Stimulated activated CD4-positive, alpha-beta T cell treated with anti-CD3 and anti-CD28 coated beads, TNF-alpha, amount 100 ng/mL, for 4 hours (primary cell): ENCODE measurements at regions not wholly inside any gene's neighbourhood (a gene's known extent, or its start where the extent isn't known, plus 50 kb on each side); places are given as distances from the start of the nearest gene placed in this dataset.

Experiments used
- DNase-seq, 3 experiments: peaks; one replicate each; pipeline ENCODE4 v3.0.0-alpha.2; 2020; ENCODE audit warnings: low read depth in 3 of 3

DNA sequence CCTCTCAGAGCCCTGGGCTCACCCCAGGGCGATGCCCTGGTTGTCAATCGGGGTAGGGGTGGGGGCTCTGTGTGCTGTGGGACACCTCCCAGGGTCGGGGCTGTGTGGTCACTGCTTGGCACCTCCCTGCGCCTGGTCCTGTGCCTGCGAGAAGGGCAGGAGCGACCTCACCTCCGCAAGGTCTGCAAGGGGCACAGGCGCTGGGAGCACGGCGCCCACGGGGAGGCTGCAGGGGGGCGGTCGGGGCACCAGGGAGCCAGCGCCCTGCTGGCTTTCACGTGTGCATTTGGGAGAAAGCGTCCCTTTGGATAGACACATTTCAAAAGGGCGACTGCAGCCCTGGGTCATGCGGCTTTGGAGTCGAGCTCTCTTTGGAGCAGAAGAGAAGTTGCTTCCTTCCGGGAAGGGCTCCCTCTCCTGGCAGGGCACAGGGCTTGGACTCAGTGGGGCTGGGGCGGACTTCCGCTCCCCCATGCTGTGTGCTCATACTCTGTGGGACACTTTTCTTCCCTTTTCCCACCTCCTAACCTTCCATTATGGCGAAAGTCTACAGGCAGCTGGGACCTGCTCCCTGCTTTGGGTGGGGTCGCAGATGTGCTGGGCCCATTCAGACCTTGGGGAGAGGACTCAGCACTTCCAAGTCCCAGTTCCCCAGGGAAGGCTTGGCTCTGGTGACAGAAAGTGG lies 52.9 kb upstream of the SLC28A3 start:
- no peak for DNase-seq

GRCh38 chr9:84394036-84394435 lies 53.5 kb upstream of the SLC28A3 start:
- no peak for DNase-seq

- DNase-seq: peak; percentile 10 to 39 (median 23)
Observed at GRCh38 chr9:84397151-84397728, 56.7 kb upstream of the SLC28A3 start.

DNA sequence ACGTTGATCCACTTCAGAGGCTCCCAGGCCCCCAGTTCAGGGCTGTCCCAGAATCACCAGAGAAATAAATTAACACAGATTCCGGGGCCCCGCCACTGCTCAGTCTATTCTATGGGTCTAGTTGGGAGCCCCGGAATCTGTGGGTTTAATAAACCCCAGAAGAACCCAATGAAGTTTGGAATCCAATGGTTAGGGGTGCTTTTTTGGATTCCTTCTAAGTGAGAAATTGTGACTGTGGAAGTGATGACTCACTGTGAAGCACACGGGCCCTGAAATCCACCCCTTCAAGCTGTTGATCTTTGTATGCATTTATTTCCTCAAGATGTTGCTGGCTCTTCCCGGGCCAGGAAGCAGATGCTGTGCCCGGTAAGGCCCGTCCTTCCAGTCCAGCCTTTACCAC lies 57.3 kb upstream of the SLC28A3 start:
- no peak for DNase-seq

DNA sequence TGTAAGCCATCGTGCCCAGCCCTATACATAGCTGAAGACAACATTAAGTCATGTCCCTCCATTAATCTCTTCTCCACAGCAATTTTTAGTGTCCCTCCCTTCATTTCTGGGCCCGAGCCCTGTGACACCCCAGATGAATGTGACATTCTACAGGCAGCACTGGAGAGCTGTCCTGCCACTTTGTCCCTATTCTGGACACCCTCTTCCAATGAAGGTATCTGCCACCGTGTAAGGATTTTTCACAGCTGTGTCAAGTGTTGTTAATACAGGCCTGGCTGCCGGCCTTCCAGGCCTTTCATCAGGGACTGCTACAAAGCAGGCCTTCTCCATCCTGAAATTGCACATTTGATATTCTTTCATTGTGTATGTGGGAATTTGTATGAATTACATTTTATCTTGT lies 62.0 kb upstream of the SLC28A3 start:
- no peak for DNase-seq

DNA sequence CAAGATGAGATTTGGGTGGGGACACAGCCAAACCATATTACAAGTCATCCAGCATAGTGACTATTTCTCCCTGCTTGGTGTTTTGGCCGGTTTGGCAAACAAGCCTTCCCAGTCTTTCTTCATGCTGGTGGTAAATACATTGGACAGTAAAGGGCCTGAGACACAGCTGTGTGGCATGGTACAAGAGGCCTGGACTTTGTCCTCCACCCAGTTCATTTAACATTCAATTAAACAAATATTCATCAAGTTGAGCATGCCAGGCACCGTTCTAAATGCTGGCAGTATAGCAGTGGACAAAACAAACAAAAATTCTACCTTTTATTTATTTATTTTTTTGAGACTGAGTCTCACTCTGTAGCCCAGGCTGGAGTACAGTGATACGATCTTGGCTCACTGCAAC lies 62.7 kb upstream of the SLC28A3 start:
- DNase-seq: no peak

GRCh38 chr9:84404095-84404686 lies 63.6 kb upstream of the SLC28A3 start:
- DNase-seq: no peak

- DNase-seq: no peak
Observed at GRCh38 chr9:84405667-84406066, 65.1 kb upstream of the SLC28A3 start.

DNA sequence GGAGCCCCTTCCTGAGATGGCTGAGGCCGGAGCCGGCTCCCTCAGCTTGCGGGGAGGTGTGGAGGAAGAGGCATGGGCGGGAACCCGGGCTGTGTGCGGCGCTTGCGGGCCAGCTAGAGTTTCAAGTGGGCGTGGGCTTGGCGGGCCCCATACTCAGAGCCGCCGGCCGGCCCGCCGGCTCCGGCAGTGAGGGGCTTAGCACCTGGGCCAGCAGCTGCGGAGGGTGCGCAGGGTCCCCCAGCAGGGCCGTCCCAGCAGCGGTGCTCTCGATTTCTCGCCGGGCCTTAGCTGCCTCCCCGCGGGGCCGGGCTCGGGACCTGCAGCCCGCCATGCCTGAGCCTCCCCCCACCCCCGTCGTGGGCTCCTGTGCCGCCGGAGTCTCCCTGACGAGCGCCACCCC lies 67.9 kb upstream of the SLC28A3 start:
- DNase-seq: no peak

DNA sequence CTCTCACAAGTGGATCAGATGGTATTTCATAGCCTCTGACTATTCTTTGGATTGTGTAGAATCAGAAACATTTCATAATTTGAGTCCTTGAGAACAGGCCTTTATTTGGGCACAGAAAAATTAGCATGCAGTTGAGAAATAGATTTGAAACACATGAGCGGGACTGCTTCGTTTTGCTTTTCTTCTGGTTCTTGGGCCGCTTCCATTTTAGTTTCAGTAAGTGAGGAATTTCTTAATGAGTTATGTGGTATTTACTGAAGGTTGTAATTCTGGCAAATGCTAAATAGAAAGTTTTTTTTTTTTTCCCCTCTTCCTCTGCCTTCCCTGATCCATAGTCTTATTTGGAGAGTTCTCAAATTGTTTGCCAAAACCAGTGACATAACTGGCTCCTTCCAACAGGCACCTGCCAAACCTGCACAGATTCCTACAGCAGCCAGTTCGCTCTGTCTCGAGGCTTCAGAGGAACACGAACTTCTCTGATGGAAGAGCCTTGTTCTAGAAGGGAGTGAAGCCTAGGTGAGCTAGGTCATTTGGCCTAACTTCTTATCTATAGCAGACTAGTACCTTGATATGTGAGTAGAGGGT lies 71.2 kb upstream of the SLC28A3 start:
- DNase-seq: no peak

- no peak for DNase-seq
Observed at GRCh38 chr9:84412654-84413053, 72.1 kb upstream of the SLC28A3 start.

DNA sequence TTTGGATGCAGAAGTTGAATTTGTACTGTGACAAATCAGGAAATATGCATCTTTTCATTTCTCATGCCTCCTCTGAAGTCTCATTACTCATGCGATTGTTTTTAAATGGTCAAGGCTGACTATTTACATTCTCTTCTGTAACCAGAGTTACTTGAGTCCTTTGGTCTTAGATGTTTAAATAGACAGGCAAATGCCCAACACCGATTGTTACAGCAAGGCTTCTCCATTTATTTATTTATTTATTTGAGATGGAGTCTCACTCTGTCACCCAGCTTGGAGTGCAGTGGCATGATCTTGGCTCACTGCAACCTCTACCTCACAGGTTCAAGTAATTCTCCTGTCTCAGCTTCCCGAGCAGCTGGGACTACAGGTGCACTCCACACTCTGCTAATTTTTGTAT lies 72.7 kb upstream of the SLC28A3 start:
- DNase-seq: no peak

- DNase-seq: no peak
Observed at GRCh38 chr9:84419031-84419602, 78.6 kb upstream of the SLC28A3 start.

- DNase-seq: no peak
Observed at GRCh38 chr9:84424931-84425330, 84.4 kb upstream of the SLC28A3 start.

- DNase-seq: no peak
Observed at GRCh38 chr9:84432746-84433145, 92.2 kb upstream of the SLC28A3 start.

DNA sequence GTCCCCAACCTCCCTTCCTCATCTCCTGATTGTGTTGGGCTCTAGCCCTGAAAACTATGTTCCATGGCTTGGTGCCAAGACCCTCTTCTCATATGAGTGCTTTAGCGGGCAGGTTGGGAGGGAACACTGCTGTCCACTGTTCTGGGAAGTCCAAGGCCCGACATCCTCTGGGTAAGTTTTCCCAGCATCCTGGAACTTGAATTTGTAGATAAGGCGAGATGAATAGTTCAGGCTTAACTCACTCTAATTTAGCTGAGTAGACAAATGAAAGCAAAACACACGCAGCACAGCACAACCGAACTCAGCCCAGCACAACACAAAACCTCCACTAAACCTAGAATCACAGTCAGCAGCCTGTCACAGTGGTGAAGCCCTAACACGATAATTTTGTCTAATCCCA lies 95.3 kb upstream of the SLC28A3 start:
- no peak for DNase-seq

DNA sequence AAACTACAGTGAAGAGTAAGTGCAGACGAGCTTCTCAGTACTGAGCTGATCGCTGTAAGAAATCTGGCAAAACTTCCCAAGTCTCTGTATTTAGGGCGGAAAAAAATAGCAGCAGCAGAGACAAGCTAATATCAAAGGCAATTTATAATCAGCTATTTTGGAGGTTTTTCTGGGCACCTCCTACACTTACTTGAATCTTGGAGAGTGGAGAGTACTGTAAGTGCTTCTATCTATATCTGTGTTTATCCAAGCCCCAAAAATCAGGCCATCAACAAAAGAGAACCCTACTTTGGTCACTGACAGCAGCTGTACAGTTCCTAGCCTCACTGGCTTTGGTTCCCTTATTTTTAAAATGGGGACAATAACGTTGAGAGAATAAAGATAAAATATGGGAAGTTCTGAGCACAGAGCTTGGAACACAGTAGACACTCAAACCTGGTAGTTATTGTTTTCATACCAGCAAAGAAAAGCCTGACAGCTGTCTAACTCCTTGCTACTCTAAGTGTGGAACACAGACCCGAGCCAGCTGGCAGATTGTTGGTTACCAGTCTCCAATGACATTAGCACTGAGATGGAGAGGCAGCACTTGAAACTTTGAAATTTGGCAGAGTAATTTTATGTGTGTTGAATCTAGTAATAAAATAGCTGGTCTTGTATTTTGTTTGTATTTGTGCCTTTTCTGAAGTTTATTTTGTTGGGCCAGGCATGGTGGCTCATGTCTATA lies 96.0 kb upstream of the SLC28A3 start:
- no peak for DNase-seq

- no peak for DNase-seq
Observed at GRCh38 chr9:84438391-84438790, 97.8 kb upstream of the SLC28A3 start.

GRCh38 chr9:84439250-84439649 lies 98.7 kb upstream of the SLC28A3 start:
- no peak for DNase-seq

DNA sequence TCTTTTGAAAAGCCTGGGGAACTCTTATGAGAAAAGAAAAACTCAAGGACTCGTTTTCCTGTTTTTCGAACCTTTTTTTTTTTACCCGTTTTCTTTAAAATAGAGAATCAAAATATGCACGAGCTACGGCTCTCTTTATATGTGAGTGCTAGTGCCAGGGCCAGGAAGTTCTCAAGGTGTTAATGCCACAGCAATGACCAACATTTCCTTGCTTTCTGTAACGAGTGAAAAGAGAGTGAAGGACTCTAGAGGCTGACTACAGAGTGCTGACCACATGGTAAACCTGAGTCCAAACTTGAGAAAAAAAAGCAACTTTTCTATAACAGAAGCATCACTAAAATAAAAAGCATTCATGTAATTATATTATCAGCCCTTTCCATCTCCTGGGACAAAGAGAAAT lies 102.2 kb upstream of the SLC28A3 start:
- no peak for DNase-seq

DNA sequence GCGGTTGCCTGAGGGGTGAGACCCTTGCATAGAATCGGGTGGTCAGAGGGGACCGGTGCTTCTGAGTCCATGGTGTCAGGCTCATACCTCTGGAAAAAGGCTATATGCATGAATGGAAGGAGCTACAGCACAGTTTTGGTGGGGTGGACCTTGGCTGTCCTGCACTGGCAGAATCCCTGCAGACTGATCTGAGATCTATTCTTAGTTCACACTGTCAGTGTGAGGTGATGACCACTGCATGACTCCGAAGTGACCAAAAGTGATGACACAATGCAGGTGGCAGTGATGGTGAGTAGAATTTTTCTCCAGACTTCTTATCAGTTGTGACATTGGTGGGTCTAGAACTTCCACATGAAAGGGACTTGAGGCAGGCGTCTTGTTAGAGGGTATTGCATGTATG lies 105.2 kb upstream of the SLC28A3 start:
- DNase-seq: no peak

DNA sequence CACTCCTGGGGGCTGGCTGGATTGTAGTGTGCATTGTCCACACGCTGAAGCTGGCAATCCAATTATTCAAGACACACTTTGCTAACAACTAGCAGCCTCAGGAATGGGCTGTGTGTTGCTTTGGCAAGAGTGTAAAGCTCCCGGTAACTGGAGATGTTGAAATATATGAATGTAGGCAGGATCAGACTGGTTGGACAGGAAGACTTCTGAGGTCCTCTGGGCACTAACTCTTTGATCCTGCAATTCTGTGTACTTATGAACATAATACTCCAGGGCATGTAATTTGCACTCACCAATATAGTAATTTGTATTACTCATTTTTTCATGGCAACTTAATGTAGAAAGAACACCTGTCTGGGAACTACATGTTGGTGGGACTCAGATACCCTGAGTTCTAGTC lies 106.7 kb upstream of the SLC28A3 start:
- no peak for DNase-seq
